ENCODE measurements at regions not wholly inside any gene's neighbourhood (a gene's known extent, or its start where the extent isn't known, plus 50 kb on each side); places are given as distances from the start of the nearest gene placed in this dataset.

GRCh38 chr4:156101571-156101970 is 147.9 kb upstream of the CTSO start:
- DNase-seq (ENCODE audit: low read depth) = no peak

GRCh38 chr4:156100651-156101050 is 147.0 kb upstream of the CTSO start:
- no peak for DNase-seq (ENCODE audit: low read depth)

GRCh38 chr4:156098805-156099204 is 145.1 kb upstream of the CTSO start:
- DNase-seq (ENCODE audit: low read depth) = no peak

- no peak for DNase-seq (ENCODE audit: low read depth)
Measured at GRCh38 chr4:156085100-156085499, 131.4 kb upstream of the CTSO start.

GRCh38 chr4:156084373-156084772 is 130.7 kb upstream of the CTSO start:
- DNase-seq (ENCODE audit: low read depth) = no peak

- DNase-seq (ENCODE audit: low read depth) = peak; percentile 47
Measured at GRCh38 chr4:156073976-156074375, 120.3 kb upstream of the CTSO start.

- DNase-seq (ENCODE audit: low read depth) = no peak
Measured at GRCh38 chr4:156060661-156061060, 107.0 kb upstream of the CTSO start.

GRCh38 chr4:156053174-156053573 is 99.5 kb upstream of the CTSO start:
- DNase-seq (ENCODE audit: low read depth) = no peak

- no peak for DNase-seq (ENCODE audit: low read depth)
Measured at GRCh38 chr4:156052116-156052515, 98.5 kb upstream of the CTSO start.

GRCh38 chr4:156038772-156039171 is 85.1 kb upstream of the CTSO start:
- DNase-seq (ENCODE audit: low read depth) = no peak

- DNase-seq (ENCODE audit: low read depth) = no peak
Measured at GRCh38 chr4:156036496-156036895, 82.8 kb upstream of the CTSO start.

- no peak for DNase-seq (ENCODE audit: low read depth)
Measured at GRCh38 chr4:156029691-156030090, 76.0 kb upstream of the CTSO start.

GRCh38 chr4:156021298-156021697 is 67.6 kb upstream of the CTSO start:
- no peak for DNase-seq (ENCODE audit: low read depth)

- no peak for DNase-seq (ENCODE audit: low read depth)
Measured at GRCh38 chr4:156019246-156019645, 65.6 kb upstream of the CTSO start.

GRCh38 chr4:156018383-156018782 is 64.7 kb upstream of the CTSO start:
- no peak for DNase-seq (ENCODE audit: low read depth)

- no peak for DNase-seq (ENCODE audit: low read depth)
Measured at GRCh38 chr4:156015781-156016180, 62.1 kb upstream of the CTSO start.

- no peak for DNase-seq (ENCODE audit: low read depth)
Measured at GRCh38 chr4:156006192-156006591, 52.5 kb upstream of the CTSO start.
